ENCODE measurements at regions not wholly inside any gene's neighbourhood (a gene's known extent, or its start where the extent isn't known, plus 50 kb on each side); places are given as distances from the start of the nearest gene placed in this dataset.

- no peaks in the 10 kb centered on the region for H3K27me3 ChIP-seq (ENCODE audit: control insufficient read depth, insufficient read depth, low read length)
- TF ChIP-seq CTCF (IDR thresholded peaks at IDR 0.05; ENCODE audit: borderline replicate concordance, extremely low read depth, insufficient read depth) = no peak
- H3K27ac ChIP-seq (ENCODE audit: low read depth in 2 of 2, low read length in 2 of 2) = no peak overlapping the region
- intact Hi-C loops (cut with DNase I) = no loop called here
- no peaks in the 10 kb centered on the region for H3K36me3 ChIP-seq (ENCODE audit: control insufficient read depth in 2 of 3, insufficient read depth in 3 of 3, low read length in 3 of 3)
- no peaks in the 10 kb centered on the region for H3K9me3 ChIP-seq (ENCODE audit: control insufficient read depth in 2 of 3, insufficient read depth in 1 of 3, low read length in 3 of 3)
- DNase-seq (no peak), FAIRE-seq (no peak)
- no peak overlapping the region for H3K4me3 ChIP-seq (ENCODE audit: low read length in 3 of 3)
- H3K9ac ChIP-seq (ENCODE audit: low read length in 3 of 3) = no peak overlapping the region
- H3K4me1 ChIP-seq (ENCODE audit: control insufficient read depth in 2 of 3, insufficient read depth in 2 of 3, low read depth in 1 of 3, low read length in 3 of 3) = no peaks in the 10 kb centered on the region
Observed at GRCh38 chr5:3024554-3024953, 273.1 kb upstream of the IRX2 start.

GRCh38 chr5:3024126-3024525 is 272.6 kb upstream of the IRX2 start:
- Histone ChIP-seq H3K4me3 (ENCODE audit: low read length in 3 of 3) (no peak overlapping the region), H3K9me3 (ENCODE audit: control insufficient read depth in 2 of 3, insufficient read depth in 1 of 3, low read length in 3 of 3) (no peaks in the 10 kb centered on the region), H3K27me3 (ENCODE audit: control insufficient read depth, insufficient read depth, low read length) (no peaks in the 10 kb centered on the region), H3K27ac (ENCODE audit: low read depth in 2 of 2, low read length in 2 of 2) (no peak overlapping the region), H3K9ac (ENCODE audit: low read length in 3 of 3) (no peak overlapping the region), H3K36me3 (ENCODE audit: control insufficient read depth in 2 of 3, insufficient read depth in 3 of 3, low read length in 3 of 3) (no peaks in the 10 kb centered on the region), H3K4me1 (ENCODE audit: control insufficient read depth in 2 of 3, insufficient read depth in 2 of 3, low read depth in 1 of 3, low read length in 3 of 3) (no peaks in the 10 kb centered on the region)
- FAIRE-seq (no peak), DNase-seq (no peak)
- TF ChIP-seq CTCF (IDR thresholded peaks at IDR 0.05; ENCODE audit: borderline replicate concordance, extremely low read depth, insufficient read depth) = no peak
- intact Hi-C loops (cut with DNase I) = no loop called here

GRCh38 chr5:3023656-3024055 is 272.2 kb upstream of the IRX2 start:
- TF ChIP-seq CTCF (IDR thresholded peaks at IDR 0.05; ENCODE audit: borderline replicate concordance, extremely low read depth, insufficient read depth) = no peak
- Histone ChIP-seq H3K27me3 (ENCODE audit: control insufficient read depth, insufficient read depth, low read length) (no peaks in the 10 kb centered on the region), H3K9ac (ENCODE audit: low read length in 3 of 3) (no peak overlapping the region), H3K36me3 (ENCODE audit: control insufficient read depth in 2 of 3, insufficient read depth in 3 of 3, low read length in 3 of 3) (no peaks in the 10 kb centered on the region), H3K4me1 (ENCODE audit: control insufficient read depth in 2 of 3, insufficient read depth in 2 of 3, low read depth in 1 of 3, low read length in 3 of 3) (no peaks in the 10 kb centered on the region), H3K27ac (ENCODE audit: low read depth in 2 of 2, low read length in 2 of 2) (no peak overlapping the region), H3K9me3 (ENCODE audit: control insufficient read depth in 2 of 3, insufficient read depth in 1 of 3, low read length in 3 of 3) (no peaks in the 10 kb centered on the region), H3K4me3 (ENCODE audit: low read length in 3 of 3) (no peak overlapping the region)
- intact Hi-C loops (cut with DNase I) = no loop called here
- FAIRE-seq (no peak), DNase-seq (peak in 3 of 5 donors; percentile 22 to 33 (median 30))

GRCh38 chr5:3022665-3023064 is 271.2 kb upstream of the IRX2 start:
- FAIRE-seq (no peak), DNase-seq (no peak)
- intact Hi-C loops (cut with DNase I) = no loop called here
- H3K4me3 ChIP-seq (ENCODE audit: low read length in 3 of 3) = no peak overlapping the region
- H3K9me3 ChIP-seq (ENCODE audit: control insufficient read depth in 2 of 3, insufficient read depth in 1 of 3, low read length in 3 of 3) = no peaks in the 10 kb centered on the region
- no peak overlapping the region for H3K9ac ChIP-seq (ENCODE audit: low read length in 3 of 3)
- no peaks in the 10 kb centered on the region for H3K27me3 ChIP-seq (ENCODE audit: control insufficient read depth, insufficient read depth, low read length)
- no peak for TF ChIP-seq CTCF (IDR thresholded peaks at IDR 0.05; ENCODE audit: borderline replicate concordance, extremely low read depth, insufficient read depth)
- no peaks in the 10 kb centered on the region for H3K4me1 ChIP-seq (ENCODE audit: control insufficient read depth in 2 of 3, insufficient read depth in 2 of 3, low read depth in 1 of 3, low read length in 3 of 3)
- H3K27ac ChIP-seq (ENCODE audit: low read depth in 2 of 2, low read length in 2 of 2) = no peak overlapping the region
- no peaks in the 10 kb centered on the region for H3K36me3 ChIP-seq (ENCODE audit: control insufficient read depth in 2 of 3, insufficient read depth in 3 of 3, low read length in 3 of 3)
